Activated CD4-positive, alpha-beta T cell treated with anti-CD3 and anti-CD28 coated beads for 24 hours (primary cell): ENCODE measurements at regions not wholly inside any gene's neighbourhood (a gene's known extent, or its start where the extent isn't known, plus 50 kb on each side); places are given as distances from the start of the nearest gene placed in this dataset.

Experiments used
- DNase-seq, 2 donors: peaks; one replicate each; pipeline ENCODE4 v3.0.0-alpha.2; 2020; ENCODE audit warnings: low read depth in 2 of 2

- no peak for DNase-seq
These were observed 66.4 kb upstream of the GALNT2 start for GRCh38 chr1:230000493-230001184.

- DNase-seq: no peak
These were observed 64.8 kb upstream of the GALNT2 start for GRCh38 chr1:230002164-230002803.

GRCh38 chr1:230003409-230003808 is 63.6 kb upstream of the GALNT2 start:
- no peak for DNase-seq

- DNase-seq: no peak
These were observed 62.0 kb upstream of the GALNT2 start for GRCh38 chr1:230005040-230005439.

GRCh38 chr1:230008721-230009120 is 58.3 kb upstream of the GALNT2 start:
- no peak for DNase-seq

GRCh38 chr1:230009611-230010313 is 57.3 kb upstream of the GALNT2 start:
- DNase-seq: no peak

GRCh38 chr1:230010603-230011332 is 56.3 kb upstream of the GALNT2 start:
- DNase-seq: no peak

- DNase-seq: no peak
These were observed 55.5 kb upstream of the GALNT2 start for GRCh38 chr1:230011333-230012092.

- DNase-seq: no peak
These were observed 55.0 kb upstream of the GALNT2 start for GRCh38 chr1:230012093-230012393.

- no peak for DNase-seq
These were observed 54.3 kb upstream of the GALNT2 start for GRCh38 chr1:230012741-230013140.

GRCh38 chr1:230016159-230016558 is 50.9 kb upstream of the GALNT2 start:
- DNase-seq: no peak
